K562 (cell line): ENCODE measurements at regions not wholly inside any gene's neighbourhood (a gene's known extent, or its start where the extent isn't known, plus 50 kb on each side); places are given as distances from the start of the nearest gene placed in this dataset.
A peak's percentile ranks its signal among the peaks of the same experiment; 100 is the strongest.

ENCODE experiments used
- BCOR ChIP-seq: fragments of 450-650 bp; IDR thresholded peaks from 2 replicates; pipeline ENCODE4 v1.6.1; 2016
- CREB1 ChIP-seq, 2 experiments: sonication (generic) in 1 of 2; formaldehyde crosslinking in 1 of 2; IDR thresholded peaks; 2 replicates each; pipeline versions ENCODE4 v1.6.1 to v1.8.0; 2012 to 2022; ENCODE audit warnings: inconsistent platforms in 1 of 2, mild to moderate bottlenecking in 1 of 2, missing genetic modification reagents in 1 of 2, moderate library complexity in 1 of 2
- FOXA3 ChIP-seq, 2 experiments: fragments of 450-650 bp in 1 of 2; sonication (generic) in 1 of 2; formaldehyde crosslinking; IDR thresholded peaks in 1 of 2; conservative IDR thresholded peaks in 1 of 2; 2 replicates each; pipeline versions ENCODE4 v1.4.0 to v1.8.0; 2020 to 2022; ENCODE audit warnings: mild to moderate bottlenecking in 2 of 2, missing genetic modification reagents in 1 of 2
- FOXJ3 ChIP-seq: sonication (generic); formaldehyde crosslinking; IDR thresholded peaks from 2 replicates; pipeline ENCODE4 v1.4.0; 2020; ENCODE audit warnings: mild to moderate bottlenecking, missing genetic modification reagents
- HDAC1 ChIP-seq, 2 experiments: fragments of 450-650 bp; IDR thresholded peaks; 2 replicates each; pipeline ENCODE4 v1.6.1; 2016 to 2017; ENCODE audit warnings: inconsistent platforms in 1 of 2, mild to moderate bottlenecking in 1 of 2, moderate library complexity in 1 of 2
- HNRNPK ChIP-seq: fragments of 200-400 bp; formaldehyde crosslinking; IDR thresholded peaks from one replicate; pipeline ENCODE4 v1.6.1; 2018; ENCODE audit warnings: mild to moderate bottlenecking, low read depth, low read length; ENCODE audit not compliant: poor library complexity, severe bottlenecking
- IRF2 ChIP-seq: sonication (generic); formaldehyde crosslinking; IDR thresholded peaks from 2 replicates; pipeline ENCODE4 v1.8.1; 2022; ENCODE audit warnings: mild to moderate bottlenecking, missing genetic modification reagents
- LARP7 ChIP-seq: fragments of 450-650 bp; IDR thresholded peaks from 2 replicates; pipeline ENCODE4 v1.6.1; 2016
- MEF2D ChIP-seq: conservative IDR thresholded peaks from 2 replicates; pipeline ENCODE4 v1.6.1; 2016; ENCODE audit warnings: low read depth, missing genetic modification characterization, missing compliant biosample characterization
- MTA1 ChIP-seq: fragments of 450-650 bp; IDR thresholded peaks from 2 replicates; pipeline ENCODE4 v1.6.1; 2017; ENCODE audit warnings: borderline replicate concordance
- SP1 ChIP-seq: sonication (generic); formaldehyde crosslinking; IDR thresholded peaks from 2 replicates; pipeline ENCODE4 v1.8.1; 2022; ENCODE audit warnings: mild to moderate bottlenecking, missing genetic modification reagents
- SPI1 ChIP-seq: IDR thresholded peaks from 2 replicates; pipeline ENCODE4 v1.6.1; 2011; ENCODE audit warnings: low read depth, low read length, control low read depth, borderline replicate concordance
- SRSF7 ChIP-seq: fragments of 200-400 bp; formaldehyde crosslinking; optimal IDR thresholded peaks from 2 replicates; pipeline ENCODE3; 2017; ENCODE audit warnings: mild to moderate bottlenecking, low read depth, low read length
- ZNF224 ChIP-seq: sonication (generic); formaldehyde crosslinking; IDR thresholded peaks from 2 replicates; pipeline ENCODE4 v1.8.0; 2022; ENCODE audit warnings: mild to moderate bottlenecking, missing genetic modification reagents
- ZNF263 ChIP-seq: sonication (generic); formaldehyde crosslinking; IDR thresholded peaks from 2 replicates; pipeline ENCODE4 v1.8.0; 2022; ENCODE audit warnings: mild to moderate bottlenecking, missing genetic modification reagents, borderline replicate concordance
- TF ChIP-seq, protein P1 (sequence below): fragments of 250-450 bp; sonication (Bioruptor Pico); IDR thresholded peaks from 2 replicates; pipeline ENCODE4 v1.5.0; 2020; ENCODE audit warnings: mild to moderate bottlenecking, borderline replicate concordance
- TF ChIP-seq, protein P2 (sequence below): fragments of 250-450 bp; sonication (Bioruptor Pico); IDR thresholded peaks from 2 replicates; pipeline ENCODE4 v1.5.0; 2021
- TF ChIP-seq, protein P3 (sequence below): fragments of 250-450 bp; sonication (Bioruptor Pico); IDR thresholded peaks from 2 replicates; pipeline ENCODE4 v1.4.0; 2020; ENCODE audit warnings: mild to moderate bottlenecking, moderate library complexity
- TF ChIP-seq, protein P4 (sequence below): sonication (generic); formaldehyde crosslinking; IDR thresholded peaks from 2 replicates; pipeline ENCODE4 v1.8.1; 2023; ENCODE audit warnings: mild to moderate bottlenecking, missing genetic modification reagents, moderate library complexity

DNA sequence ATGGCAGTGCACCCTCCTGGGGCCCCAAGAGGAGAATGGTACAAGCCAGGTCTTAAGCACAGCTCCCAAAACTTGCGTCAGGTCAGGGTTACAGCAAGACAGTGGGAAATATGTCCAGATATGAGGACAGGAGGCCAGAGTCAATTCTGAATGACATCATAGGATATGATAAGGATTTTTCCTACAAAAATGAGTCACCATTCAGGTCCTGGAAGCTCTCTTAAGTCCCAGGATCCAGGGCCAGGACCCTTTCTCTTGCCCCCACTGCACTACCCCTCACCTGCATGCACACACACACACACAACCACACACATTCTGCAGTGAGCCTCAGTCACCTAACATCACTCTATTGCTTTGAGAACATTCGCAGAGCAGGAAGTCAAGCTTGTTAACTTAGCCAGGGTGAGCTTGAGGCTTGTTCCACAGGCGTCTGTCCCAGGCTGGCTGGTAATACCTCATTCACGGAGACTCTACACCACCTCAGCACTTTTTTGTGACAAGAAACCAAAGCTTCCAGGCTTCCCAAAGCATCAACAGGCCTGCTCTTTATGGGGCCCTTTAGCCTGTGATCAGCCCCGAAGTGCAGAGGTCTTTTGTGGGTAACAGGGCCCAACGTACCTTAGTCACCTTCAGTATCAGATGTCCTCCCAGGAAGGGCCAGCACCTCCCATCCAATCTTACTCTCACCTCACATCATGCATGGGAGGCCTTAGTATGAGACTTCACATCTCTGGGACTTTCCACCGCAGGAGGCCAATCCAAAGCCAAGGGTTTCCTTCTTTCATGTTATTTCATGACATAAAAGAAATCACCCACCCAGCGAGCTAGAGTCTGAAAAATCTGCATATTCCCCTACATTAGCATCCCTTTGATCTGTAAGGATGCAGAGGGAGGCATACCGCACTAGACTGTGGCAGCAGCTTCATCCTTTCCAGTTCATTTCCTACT lies 74.0 kb upstream of the LIPC start (continued):
- TF ChIP-seq, protein P1, sequence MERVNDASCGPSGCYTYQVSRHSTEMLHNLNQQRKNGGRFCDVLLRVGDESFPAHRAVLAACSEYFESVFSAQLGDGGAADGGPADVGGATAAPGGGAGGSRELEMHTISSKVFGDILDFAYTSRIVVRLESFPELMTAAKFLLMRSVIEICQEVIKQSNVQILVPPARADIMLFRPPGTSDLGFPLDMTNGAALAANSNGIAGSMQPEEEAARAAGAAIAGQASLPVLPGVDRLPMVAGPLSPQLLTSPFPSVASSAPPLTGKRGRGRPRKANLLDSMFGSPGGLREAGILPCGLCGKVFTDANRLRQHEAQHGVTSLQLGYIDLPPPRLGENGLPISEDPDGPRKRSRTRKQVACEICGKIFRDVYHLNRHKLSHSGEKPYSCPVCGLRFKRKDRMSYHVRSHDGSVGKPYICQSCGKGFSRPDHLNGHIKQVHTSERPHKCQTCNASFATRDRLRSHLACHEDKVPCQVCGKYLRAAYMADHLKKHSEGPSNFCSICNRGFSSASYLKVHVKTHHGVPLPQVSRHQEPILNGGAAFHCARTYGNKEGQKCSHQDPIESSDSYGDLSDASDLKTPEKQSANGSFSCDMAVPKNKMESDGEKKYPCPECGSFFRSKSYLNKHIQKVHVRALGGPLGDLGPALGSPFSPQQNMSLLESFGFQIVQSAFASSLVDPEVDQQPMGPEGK (CRISPR knock-in tag): no peak
- TF ChIP-seq IRF2 (CRISPR knock-in tag) (no peak), MTA1 (no peak), SPI1 (no peak), FOXJ3 (no peak), FOXA3 (CRISPR knock-in tag; conservative IDR thresholded peaks at IDR 0.05 in 1 of 2, IDR thresholded peaks at IDR 0.05 in 1 of 2) (no peak), CREB1 (IDR thresholded peaks at IDR 0.05) (no peak), CREB1 (CRISPR knock-in tag; IDR thresholded peaks at IDR 0.05) (peak; percentile 41; the same call in 1 of the 2 replicates), SP1 (CRISPR knock-in tag) (no peak), ZNF224 (CRISPR knock-in tag) (no peak), LARP7 (no peak), HNRNPK (no peak), BCOR (no peak), SRSF7 (no peak), MEF2D (tag) (no peak), HDAC1 (IDR thresholded peaks at IDR 0.05) (no peak), ZNF263 (CRISPR knock-in tag) (no peak)
- TF ChIP-seq, protein P2, sequence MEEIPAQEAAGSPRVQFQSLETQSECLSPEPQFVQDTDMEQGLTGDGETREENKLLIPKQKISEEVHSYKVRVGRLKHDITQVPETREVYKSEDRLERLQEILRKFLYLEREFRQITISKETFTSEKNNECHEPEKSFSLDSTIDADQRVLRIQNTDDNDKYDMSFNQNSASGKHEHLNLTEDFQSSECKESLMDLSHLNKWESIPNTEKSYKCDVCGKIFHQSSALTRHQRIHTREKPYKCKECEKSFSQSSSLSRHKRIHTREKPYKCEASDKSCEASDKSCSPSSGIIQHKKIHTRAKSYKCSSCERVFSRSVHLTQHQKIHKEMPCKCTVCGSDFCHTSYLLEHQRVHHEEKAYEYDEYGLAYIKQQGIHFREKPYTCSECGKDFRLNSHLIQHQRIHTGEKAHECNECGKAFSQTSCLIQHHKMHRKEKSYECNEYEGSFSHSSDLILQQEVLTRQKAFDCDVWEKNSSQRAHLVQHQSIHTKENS: no peak
- TF ChIP-seq, protein P3, sequence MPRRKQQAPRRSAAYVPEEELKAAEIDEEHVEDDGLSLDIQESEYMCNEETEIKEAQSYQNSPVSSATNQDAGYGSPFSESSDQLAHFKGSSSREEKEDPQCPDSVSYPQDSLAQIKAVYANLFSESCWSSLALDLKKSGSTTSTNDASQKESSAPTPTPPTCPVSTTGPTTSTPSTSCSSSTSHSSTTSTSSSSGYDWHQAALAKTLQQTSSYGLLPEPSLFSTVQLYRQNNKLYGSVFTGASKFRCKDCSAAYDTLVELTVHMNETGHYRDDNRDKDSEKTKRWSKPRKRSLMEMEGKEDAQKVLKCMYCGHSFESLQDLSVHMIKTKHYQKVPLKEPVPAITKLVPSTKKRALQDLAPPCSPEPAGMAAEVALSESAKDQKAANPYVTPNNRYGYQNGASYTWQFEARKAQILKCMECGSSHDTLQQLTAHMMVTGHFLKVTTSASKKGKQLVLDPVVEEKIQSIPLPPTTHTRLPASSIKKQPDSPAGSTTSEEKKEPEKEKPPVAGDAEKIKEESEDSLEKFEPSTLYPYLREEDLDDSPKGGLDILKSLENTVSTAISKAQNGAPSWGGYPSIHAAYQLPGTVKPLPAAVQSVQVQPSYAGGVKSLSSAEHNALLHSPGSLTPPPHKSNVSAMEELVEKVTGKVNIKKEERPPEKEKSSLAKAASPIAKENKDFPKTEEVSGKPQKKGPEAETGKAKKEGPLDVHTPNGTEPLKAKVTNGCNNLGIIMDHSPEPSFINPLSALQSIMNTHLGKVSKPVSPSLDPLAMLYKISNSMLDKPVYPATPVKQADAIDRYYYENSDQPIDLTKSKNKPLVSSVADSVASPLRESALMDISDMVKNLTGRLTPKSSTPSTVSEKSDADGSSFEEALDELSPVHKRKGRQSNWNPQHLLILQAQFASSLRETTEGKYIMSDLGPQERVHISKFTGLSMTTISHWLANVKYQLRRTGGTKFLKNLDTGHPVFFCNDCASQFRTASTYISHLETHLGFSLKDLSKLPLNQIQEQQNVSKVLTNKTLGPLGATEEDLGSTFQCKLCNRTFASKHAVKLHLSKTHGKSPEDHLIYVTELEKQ: no peak
- TF ChIP-seq, protein P4, sequence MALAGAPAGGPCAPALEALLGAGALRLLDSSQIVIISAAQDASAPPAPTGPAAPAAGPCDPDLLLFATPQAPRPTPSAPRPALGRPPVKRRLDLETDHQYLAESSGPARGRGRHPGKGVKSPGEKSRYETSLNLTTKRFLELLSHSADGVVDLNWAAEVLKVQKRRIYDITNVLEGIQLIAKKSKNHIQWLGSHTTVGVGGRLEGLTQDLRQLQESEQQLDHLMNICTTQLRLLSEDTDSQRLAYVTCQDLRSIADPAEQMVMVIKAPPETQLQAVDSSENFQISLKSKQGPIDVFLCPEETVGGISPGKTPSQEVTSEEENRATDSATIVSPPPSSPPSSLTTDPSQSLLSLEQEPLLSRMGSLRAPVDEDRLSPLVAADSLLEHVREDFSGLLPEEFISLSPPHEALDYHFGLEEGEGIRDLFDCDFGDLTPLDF: no peak
